Adrenal gland (tissue), 5 donors: ENCODE measurements at regions not wholly inside any gene's neighbourhood (a gene's known extent, or its start where the extent isn't known, plus 50 kb on each side); places are given as distances from the start of the nearest gene placed in this dataset.

ENCODE experiments used
- CTCF ChIP-seq, 6 experiments: fragments of 450-650 bp in 4 of 6; fragments of 200-600 bp in 2 of 6; sonication (generic) in 1 of 6; IDR thresholded peaks; 1 replicate in 5 of 6; 2 replicates in 1 of 6; pipeline versions ENCODE4 v1.5.1 to v1.8.0; 2016 to 2021; ENCODE audit warnings: antibody characterized with exemption in 6 of 6, mild to moderate bottlenecking in 2 of 6, moderate library complexity in 1 of 6
- POLR2A ChIP-seq, 2 donors: fragments of 450-650 bp; IDR thresholded peaks; one replicate each; pipeline ENCODE4 v1.6.1; 2017; ENCODE audit warnings: antibody characterized with exemption in 2 of 2, mild to moderate bottlenecking in 2 of 2, moderate library complexity in 1 of 2
- donor health status: DM: no; HTN: no; CAD: no.

GRCh38 chr10:108412323-108412722 lies 1247.8 kb upstream of the SORCS1 start:
- TF ChIP-seq CTCF (IDR thresholded peaks at IDR 0.05) (no peak), POLR2A (IDR thresholded peaks at IDR 0.05) (no peak)
